Transverse colon (tissue), 4 donors: ENCODE measurements at regions not wholly inside any gene's neighbourhood (a gene's known extent, or its start where the extent isn't known, plus 50 kb on each side); places are given as distances from the start of the nearest gene placed in this dataset.
"Not testable (repeated sequence)": the region's sequence is repeated elsewhere in the genome, so short reads cannot be mapped to it uniquely, and the experiment has no call there.

Experiments used
- CTCF ChIP-seq, 5 experiments: fragments of 200-600 bp in 3 of 5; fragments of 450-650 bp in 2 of 5; sonication (generic) in 3 of 5; IDR thresholded peaks; 1 replicate in 2 of 5; 2 replicates in 3 of 5; pipeline ENCODE4 v1.5.1; 2016 to 2017; ENCODE audit warnings: antibody characterized with exemption in 5 of 5, inconsistent platforms in 3 of 5, mild to moderate bottlenecking in 2 of 5, moderate library complexity in 1 of 5
- EP300 ChIP-seq: sonication (generic); formaldehyde crosslinking; IDR thresholded peaks from one replicate; pipeline ENCODE4 v1.6.1; 2017; ENCODE audit warnings: antibody characterized with exemption, low read depth
- POLR2A ChIP-seq: fragments of 450-650 bp; IDR thresholded peaks from one replicate; pipeline ENCODE4 v1.6.1; 2016; ENCODE audit warnings: antibody characterized with exemption, mild to moderate bottlenecking, moderate library complexity
- POLR2AphosphoS5 ChIP-seq, 3 donors: sonication (generic); formaldehyde crosslinking; IDR thresholded peaks; one replicate each; pipeline ENCODE4 v1.6.1; 2016; ENCODE audit warnings: antibody characterized with exemption in 3 of 3

GRCh38 chr5:71930554-71930953 lies 176.7 kb upstream of the MAP1B start:
- TF ChIP-seq POLR2AphosphoS5 (IDR thresholded peaks at IDR 0.05); CTCF (IDR thresholded peaks at IDR 0.05); EP300; POLR2A: not testable (repeated sequence)
